Mammary epithelial cell (primary cell): ENCODE measurements at regions not wholly inside any gene's neighbourhood (a gene's known extent, or its start where the extent isn't known, plus 50 kb on each side); places are given as distances from the start of the nearest gene placed in this dataset.

Source experiments
- CTCF ChIP-seq, 2 donors: IDR thresholded peaks in 1 of 2; conservative IDR thresholded peaks in 1 of 2; 2 replicates each; pipeline ENCODE4 v1.5.1; 2011 to 2012; ENCODE audit warnings: inconsistent platforms in 2 of 2, low read length in 2 of 2, mild to moderate bottlenecking in 2 of 2, control low read depth in 1 of 2, low read depth in 1 of 2; ENCODE audit not compliant: insufficient read depth in 1 of 2; ENCODE audit errors: extremely low read depth in 1 of 2
- EZH2 ChIP-seq: IDR thresholded peaks from 2 replicates; pipeline ENCODE4 v1.6.1; 2012; ENCODE audit warnings: low read length, inconsistent platforms, borderline replicate concordance

GRCh38 chr22:19661156-19661555 is 53.1 kb upstream of the SEPTIN5 start:
- no peak for TF ChIP-seq CTCF (conservative IDR thresholded peaks at IDR 0.05 in 1 of 2, IDR thresholded peaks at IDR 0.05 in 1 of 2; ENCODE audit: extremely low read depth in 1 of 2, insufficient read depth in 1 of 2, low read depth in 1 of 2, low read length in 2 of 2)
- TF ChIP-seq EZH2, result no peak
